ENCODE measurements at regions not wholly inside any gene's neighbourhood (a gene's known extent, or its start where the extent isn't known, plus 50 kb on each side); places are given as distances from the start of the nearest gene placed in this dataset.

DNA sequence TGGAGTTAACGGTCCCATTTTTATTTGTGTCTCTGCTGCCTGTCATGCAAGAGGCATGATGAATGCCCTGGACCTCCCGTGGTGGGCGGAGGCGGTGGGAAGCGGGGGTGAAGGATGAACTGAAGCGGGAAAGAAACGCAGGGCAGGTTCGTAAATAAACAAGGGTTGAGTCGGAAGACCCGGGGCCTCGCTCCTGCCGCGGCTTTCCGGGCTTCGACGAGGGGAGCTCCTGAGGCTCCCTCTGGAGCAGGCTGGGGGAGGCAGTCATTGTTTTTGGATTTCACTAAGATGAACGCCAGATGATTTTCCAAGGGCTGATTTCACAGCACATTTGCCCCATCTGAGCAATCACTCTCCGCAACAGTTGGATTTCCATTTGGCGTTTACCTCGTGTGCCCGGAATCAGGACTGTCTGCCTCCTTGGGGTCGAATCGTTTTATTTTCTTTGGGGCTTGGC, 130.2 kb downstream of the SLC38A6 start:
- Histone ChIP-seq H3K4me2 (no peak overlapping the region), H3K27me3 (no peaks in the 10 kb centered on the region), H3K27ac (no peak overlapping the region), H4K20me1 (ENCODE audit: insufficient read depth, poor library complexity, severe bottlenecking) (no peaks in the 10 kb centered on the region), H3K9me3 (ENCODE audit: low read depth) (no peaks in the 10 kb centered on the region), H3K9me2 (replicated peaks; ENCODE audit: insufficient read depth) (no peaks in the 10 kb centered on the region), H3K36me3 (replicated peaks; ENCODE audit: insufficient read depth, low read depth) (no peaks in the 10 kb centered on the region), H3K79me2 (no peaks in the 10 kb centered on the region), H2AFZ (no peak overlapping the region), H3K4me3 (no peak overlapping the region), H3K4me1 (ENCODE audit: insufficient read depth) (no peaks in the 10 kb centered on the region)
- TF ChIP-seq EZH2 (IDR thresholded peaks at IDR 0.05; ENCODE audit: borderline replicate concordance) (no peak), EZH2phosphoT487 (IDR thresholded peaks at IDR 0.05; ENCODE audit: low read depth, severe bottlenecking, unreplicated experiment) (no peak)
- DNase-seq (ENCODE audit: low spot score) = no peak
- 75% methylated on average over 23 of the region's 23 CpGs for WGBS (ENCODE audit: low lambda C conversion rate, missing lambda C conversion rate)

DNA sequence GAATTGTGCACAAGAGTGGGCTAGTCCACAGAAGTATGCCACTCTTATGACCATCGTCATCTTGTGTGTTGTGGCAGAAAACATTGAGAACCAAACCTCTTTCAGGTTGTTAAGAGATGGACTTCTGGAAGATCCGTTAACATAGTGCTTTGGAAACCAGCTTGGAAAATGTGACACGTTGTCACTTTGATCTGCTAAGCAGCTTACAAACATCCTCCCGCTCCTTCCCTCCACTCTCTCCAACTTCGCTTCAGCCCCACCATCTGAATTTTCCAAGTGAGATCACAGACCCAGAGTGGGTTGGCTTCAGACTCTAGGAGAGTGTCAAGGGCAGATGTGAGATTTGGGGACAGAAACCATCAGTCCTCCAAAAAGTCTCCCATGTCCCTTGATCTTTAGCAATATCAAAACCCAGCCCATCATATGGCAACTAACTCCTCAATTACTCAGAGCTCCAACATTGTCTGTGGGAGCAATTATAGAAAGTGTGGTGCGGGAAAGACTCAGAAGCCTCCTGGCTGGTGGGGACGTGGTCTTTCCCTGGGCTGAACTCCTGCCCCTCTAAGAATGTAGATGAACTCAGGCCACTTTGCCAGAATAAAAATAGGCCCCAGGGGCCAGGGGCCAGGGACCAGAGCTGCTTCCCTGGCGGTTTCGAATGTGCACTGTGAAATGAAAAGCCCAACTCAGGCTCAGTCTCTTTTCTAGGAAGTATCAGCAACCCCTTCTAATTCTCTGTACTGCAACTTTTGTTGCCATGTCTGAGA, 129.5 kb downstream of the SLC38A6 start:
- H3K4me1 ChIP-seq (ENCODE audit: insufficient read depth) = no peaks in the 10 kb centered on the region
- no peaks in the 10 kb centered on the region for H3K36me3 ChIP-seq (replicated peaks; ENCODE audit: insufficient read depth, low read depth)
- DNase-seq (ENCODE audit: low spot score) = no peak
- H2AFZ ChIP-seq = no peak overlapping the region
- no peaks in the 10 kb centered on the region for H4K20me1 ChIP-seq (ENCODE audit: insufficient read depth, poor library complexity, severe bottlenecking)
- no peaks in the 10 kb centered on the region for H3K9me3 ChIP-seq (ENCODE audit: low read depth)
- no peak overlapping the region for H3K4me3 ChIP-seq
- H3K9me2 ChIP-seq (replicated peaks; ENCODE audit: insufficient read depth) = no peaks in the 10 kb centered on the region
- no peak overlapping the region for H3K4me2 ChIP-seq
- 82% methylated on average over 9 of the region's 9 CpGs for WGBS (ENCODE audit: low lambda C conversion rate, missing lambda C conversion rate)
- no peaks in the 10 kb centered on the region for H3K79me2 ChIP-seq
- TF ChIP-seq EZH2 (IDR thresholded peaks at IDR 0.05; ENCODE audit: borderline replicate concordance) (no peak), EZH2phosphoT487 (IDR thresholded peaks at IDR 0.05; ENCODE audit: low read depth, severe bottlenecking, unreplicated experiment) (no peak)
- TF ChIP-seq, protein P1, sequence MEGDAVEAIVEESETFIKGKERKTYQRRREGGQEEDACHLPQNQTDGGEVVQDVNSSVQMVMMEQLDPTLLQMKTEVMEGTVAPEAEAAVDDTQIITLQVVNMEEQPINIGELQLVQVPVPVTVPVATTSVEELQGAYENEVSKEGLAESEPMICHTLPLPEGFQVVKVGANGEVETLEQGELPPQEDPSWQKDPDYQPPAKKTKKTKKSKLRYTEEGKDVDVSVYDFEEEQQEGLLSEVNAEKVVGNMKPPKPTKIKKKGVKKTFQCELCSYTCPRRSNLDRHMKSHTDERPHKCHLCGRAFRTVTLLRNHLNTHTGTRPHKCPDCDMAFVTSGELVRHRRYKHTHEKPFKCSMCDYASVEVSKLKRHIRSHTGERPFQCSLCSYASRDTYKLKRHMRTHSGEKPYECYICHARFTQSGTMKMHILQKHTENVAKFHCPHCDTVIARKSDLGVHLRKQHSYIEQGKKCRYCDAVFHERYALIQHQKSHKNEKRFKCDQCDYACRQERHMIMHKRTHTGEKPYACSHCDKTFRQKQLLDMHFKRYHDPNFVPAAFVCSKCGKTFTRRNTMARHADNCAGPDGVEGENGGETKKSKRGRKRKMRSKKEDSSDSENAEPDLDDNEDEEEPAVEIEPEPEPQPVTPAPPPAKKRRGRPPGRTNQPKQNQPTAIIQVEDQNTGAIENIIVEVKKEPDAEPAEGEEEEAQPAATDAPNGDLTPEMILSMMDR (IDR thresholded peaks at IDR 0.05; ENCODE audit: poor library complexity) = no peak
- no peak overlapping the region for H3K27ac ChIP-seq
- H3K27me3 ChIP-seq = no peaks in the 10 kb centered on the region

- 55% methylated on average over 3 of the region's 3 CpGs for WGBS (ENCODE audit: low lambda C conversion rate, missing lambda C conversion rate)
- TF ChIP-seq, protein P1 (IDR thresholded peaks at IDR 0.05; ENCODE audit: poor library complexity) = no peak
- no peak for TF ChIP-seq EZH2phosphoT487 (IDR thresholded peaks at IDR 0.05; ENCODE audit: low read depth, severe bottlenecking, unreplicated experiment)
- no peak for TF ChIP-seq EZH2 (IDR thresholded peaks at IDR 0.05; ENCODE audit: borderline replicate concordance)
- H3K79me2 ChIP-seq = no peaks in the 10 kb centered on the region
- no peaks in the 10 kb centered on the region for H3K36me3 ChIP-seq (replicated peaks; ENCODE audit: insufficient read depth, low read depth)
- no peak overlapping the region for H3K27ac ChIP-seq
- no peak for DNase-seq (ENCODE audit: low spot score)
- H4K20me1 ChIP-seq (ENCODE audit: insufficient read depth, poor library complexity, severe bottlenecking) = no peaks in the 10 kb centered on the region
- no peak overlapping the region for H3K4me3 ChIP-seq
- no peak overlapping the region for H3K4me2 ChIP-seq
- peaks cover 3% of the 10 kb centered on the region for H3K4me1 ChIP-seq (ENCODE audit: insufficient read depth)
- H3K27me3 ChIP-seq = no peaks in the 10 kb centered on the region
- no peaks in the 10 kb centered on the region for H3K9me2 ChIP-seq (replicated peaks; ENCODE audit: insufficient read depth)
- H3K9me3 ChIP-seq (ENCODE audit: low read depth) = no peaks in the 10 kb centered on the region
- H2AFZ ChIP-seq = no peak overlapping the region
These were observed 128.2 kb downstream of the SLC38A6 start for GRCh38 chr14:61109288-61109687.

DNA sequence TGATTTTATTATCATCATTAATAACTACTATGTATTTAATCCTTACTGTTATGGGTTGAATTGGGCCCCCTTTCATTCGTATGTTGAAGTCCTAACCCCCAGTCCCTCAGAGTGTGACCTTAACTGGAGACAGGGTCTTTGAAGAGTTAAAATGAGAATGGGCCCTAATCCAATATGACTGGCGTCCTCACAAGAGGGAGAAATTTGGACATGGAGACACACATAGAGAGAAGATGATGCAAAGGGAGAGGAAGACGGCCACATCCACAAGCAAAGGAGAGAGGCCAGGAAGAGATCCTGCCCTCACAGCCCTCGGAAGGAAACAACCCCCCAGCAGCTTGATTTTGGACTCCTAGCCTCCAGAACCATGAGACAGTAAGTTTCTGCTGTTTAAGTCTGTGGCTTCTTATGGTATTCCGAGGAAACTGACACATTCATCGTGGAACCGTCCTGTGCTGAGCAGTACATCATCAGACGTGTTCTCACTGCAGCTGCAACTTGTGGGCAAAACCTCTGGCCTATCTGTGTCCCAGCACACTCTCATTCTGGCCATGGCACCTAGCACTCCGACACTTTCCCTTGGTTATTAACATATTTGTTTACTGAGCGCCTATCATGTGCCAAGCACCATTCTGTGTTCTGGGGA, 127.6 kb downstream of the SLC38A6 start:
- 92% methylated on average over 10 of the region's 10 CpGs for WGBS (ENCODE audit: low lambda C conversion rate, missing lambda C conversion rate)
- no peaks in the 10 kb centered on the region for H3K27me3 ChIP-seq
- TF ChIP-seq, protein P1 (IDR thresholded peaks at IDR 0.05; ENCODE audit: poor library complexity) = no peak
- no peak for TF ChIP-seq EZH2 (IDR thresholded peaks at IDR 0.05; ENCODE audit: borderline replicate concordance)
- no peak for TF ChIP-seq EZH2phosphoT487 (IDR thresholded peaks at IDR 0.05; ENCODE audit: low read depth, severe bottlenecking, unreplicated experiment)
- H4K20me1 ChIP-seq (ENCODE audit: insufficient read depth, poor library complexity, severe bottlenecking) = no peaks in the 10 kb centered on the region
- H3K36me3 ChIP-seq (replicated peaks; ENCODE audit: insufficient read depth, low read depth) = no peaks in the 10 kb centered on the region
- no peaks in the 10 kb centered on the region for H3K9me2 ChIP-seq (replicated peaks; ENCODE audit: insufficient read depth)
- H3K79me2 ChIP-seq = no peaks in the 10 kb centered on the region
- no peak overlapping the region for H2AFZ ChIP-seq
- no peak overlapping the region for H3K27ac ChIP-seq
- no peaks in the 10 kb centered on the region for H3K9me3 ChIP-seq (ENCODE audit: low read depth)
- DNase-seq (ENCODE audit: low spot score) = no peak
- H3K4me1 ChIP-seq (ENCODE audit: insufficient read depth) = peaks cover 8% of the 10 kb centered on the region
- no peak overlapping the region for H3K4me2 ChIP-seq
- no peak overlapping the region for H3K4me3 ChIP-seq

All from hepatocyte (in vitro differentiated cells).